A549 (cell line): ENCODE measurements at regions not wholly inside any gene's neighbourhood (a gene's known extent, or its start where the extent isn't known, plus 50 kb on each side); places are given as distances from the start of the nearest gene placed in this dataset.

Experiments
- ATAC-seq, 2 experiments: fragments of 200-7000 bp in 1 of 2; fragments of >200 bp in 1 of 2; cut with Nextera tagmentation in 1 of 2; cut with Tn5 transposase in 1 of 2; 3 replicates each; pipeline versions ENCODE4 v1.8.0 to v1.9.1; 2018 to 2020; ENCODE audit warnings: mild to moderate bottlenecking in 1 of 2, moderate library complexity in 1 of 2
- CTCF ChIA-PET: fragments of 300-600 bp; sonication (Branson Sonifier 250); formaldehyde crosslinking; extraction: SDS; loops from one replicate; lab custom pipeline; 2021; ENCODE audit warnings: antibody characterized with exemption, inconsistent platforms; lab: Yijun Ruan, JAX
- POLR2A ChIA-PET: fragments of 350-600 bp; formaldehyde crosslinking; extraction: SDS; loops from one replicate; lab custom pipeline; 2021; ENCODE audit warnings: antibody characterized with exemption, inconsistent platforms; lab: Yijun Ruan, JAX
- DNase-seq, 2 experiments: peaks; one replicate each; pipeline versions ENCODE4 v3.0.0 to v3.0.0-alpha.2; 2011 to 2016; ENCODE audit warnings: low read depth in 1 of 2, low spot score in 1 of 2
- FAIRE-seq: peaks from 2 replicates; lab custom pipeline; 2011; peaks lifted over from hg19 to GRCh38; lab: Jason Lieb, UNC
- H3K27ac ChIP-seq, 2 experiments: fragments of >200 bp; sonication (Bioruptor Twin); formaldehyde crosslinking; 3 replicates each; pipeline ENCODE4 v1.5.1; 2016 to 2017
- H3K4me1 ChIP-seq: fragments of >200 bp; sonication (Bioruptor Twin); formaldehyde crosslinking; 3 replicates; pipeline ENCODE4 v1.6.1; 2016
- H3K4me2 ChIP-seq: fragments of >200 bp; sonication (Bioruptor Twin); formaldehyde crosslinking; 3 replicates; pipeline ENCODE4 v1.6.1; 2016
- H3K4me3 ChIP-seq: fragments of >200 bp; sonication (Bioruptor Twin); formaldehyde crosslinking; 3 replicates; pipeline ENCODE4 v1.5.1; 2016
- H3K9me3 ChIP-seq: fragments of >200 bp; sonication (Bioruptor Twin); formaldehyde crosslinking; 3 replicates; pipeline ENCODE4 v1.6.1; 2016
- BCL3 ChIP-seq: fragments of >200 bp; sonication (Bioruptor Twin); formaldehyde crosslinking; IDR thresholded peaks from 3 replicates; pipeline ENCODE4 v1.6.1; 2016
- BHLHE40 ChIP-seq: IDR thresholded peaks from 2 replicates; pipeline ENCODE4 v1.6.1; 2012; ENCODE audit warnings: low read depth, low read length, inconsistent platforms
- CBX2 ChIP-seq: fragments of 200-600 bp; sonication (generic); IDR thresholded peaks from 2 replicates; pipeline ENCODE4 v1.6.1; 2016; ENCODE audit warnings: low read depth, mild to moderate bottlenecking, borderline replicate concordance
- CHD4 ChIP-seq: fragments of 200-600 bp; sonication (generic); IDR thresholded peaks from 2 replicates; pipeline ENCODE4 v1.6.1; 2016; ENCODE audit warnings: antibody characterized with exemption, mild to moderate bottlenecking, borderline replicate concordance
- E2F6 ChIP-seq: IDR thresholded peaks from 2 replicates; pipeline ENCODE4 v1.6.1; 2012; ENCODE audit warnings: low read depth, borderline replicate concordance
- EHF ChIP-seq: fragments of 250-450 bp; sonication (Bioruptor Pico); IDR thresholded peaks from 2 replicates; pipeline ENCODE4 v1.5.0; 2020; ENCODE audit warnings: mild to moderate bottlenecking
- ESRRA ChIP-seq: fragments of 150-350 bp; IDR thresholded peaks from 2 replicates; pipeline ENCODE4 v1.6.1; 2014; ENCODE audit warnings: mild to moderate bottlenecking, low read length, borderline replicate concordance
- FOSB ChIP-seq: fragments of 250-450 bp; sonication (Bioruptor Pico); IDR thresholded peaks from 2 replicates; pipeline ENCODE4 v1.5.0; 2020; ENCODE audit warnings: mild to moderate bottlenecking, moderate library complexity
- FOSL2 ChIP-seq, 2 experiments: fragments of 450-650 bp in 1 of 2; fragments of >200 bp in 1 of 2; sonication (Bioruptor Twin) in 1 of 2; formaldehyde crosslinking; IDR thresholded peaks; 2 replicates each; pipeline versions ENCODE4 v1.5.0 to v1.6.1; 2016 to 2020; ENCODE audit warnings: mild to moderate bottlenecking in 1 of 2, moderate library complexity in 1 of 2
- HDAC2 ChIP-seq: fragments of 200-600 bp; sonication (generic); IDR thresholded peaks from 2 replicates; pipeline ENCODE4 v1.6.1; 2016
- HEYL ChIP-seq: fragments of 250-450 bp; sonication (Bioruptor Pico); IDR thresholded peaks from 2 replicates; pipeline ENCODE4 v1.8.0; 2021; ENCODE audit warnings: mild to moderate bottlenecking, moderate library complexity
- HOXB13 ChIP-seq: fragments of 250-450 bp; sonication (Bioruptor Pico); IDR thresholded peaks from 2 replicates; pipeline ENCODE4 v1.5.0; 2020; ENCODE audit warnings: low read depth, mild to moderate bottlenecking, moderate library complexity
- HOXB5 ChIP-seq: fragments of 250-450 bp; sonication (Bioruptor Pico); IDR thresholded peaks from 2 replicates; pipeline ENCODE4 v1.5.0; 2020; ENCODE audit warnings: mild to moderate bottlenecking, moderate library complexity
- JUN ChIP-seq, 2 experiments: fragments of >200 bp; sonication (Bioruptor Twin); formaldehyde crosslinking; IDR thresholded peaks; 2 replicates in 1 of 2; 3 replicates in 1 of 2; pipeline ENCODE4 v1.6.1; 2016 to 2017
- JUNB ChIP-seq: fragments of >200 bp; sonication (Bioruptor Twin); formaldehyde crosslinking; IDR thresholded peaks from 2 replicates; pipeline ENCODE4 v1.6.1; 2016
- KDM1A ChIP-seq: fragments of 200-600 bp; sonication (generic); IDR thresholded peaks from 2 replicates; pipeline ENCODE4 v1.6.1; 2016; ENCODE audit warnings: low read depth, mild to moderate bottlenecking
- KDM5A ChIP-seq: fragments of 200-600 bp; sonication (generic); IDR thresholded peaks from 2 replicates; pipeline ENCODE4 v1.6.1; 2016; ENCODE audit warnings: antibody characterized with exemption, mild to moderate bottlenecking
- MAX ChIP-seq: IDR thresholded peaks from 2 replicates; pipeline ENCODE4 v1.6.1; 2012
- MAZ ChIP-seq: fragments of 150-350 bp; IDR thresholded peaks from 2 replicates; pipeline ENCODE4 v1.6.1; 2014; ENCODE audit warnings: antibody characterized with exemption, low read depth, low read length, borderline replicate concordance
- MYC ChIP-seq: IDR thresholded peaks from 2 replicates; pipeline ENCODE4 v1.6.1; 2012; ENCODE audit warnings: mild to moderate bottlenecking, inconsistent platforms, low read length, improper control_type of control experiment, borderline replicate concordance
- NFE2L2 ChIP-seq: fragments of 150-350 bp; conservative IDR thresholded peaks from 2 replicates; pipeline ENCODE4 v1.6.1; 2014; ENCODE audit warnings: low read length
- NPAS2 ChIP-seq: fragments of 250-450 bp; sonication (Bioruptor Pico); IDR thresholded peaks from 2 replicates; pipeline ENCODE4 v1.8.0; 2022; ENCODE audit warnings: mild to moderate bottlenecking, moderate library complexity, borderline replicate concordance
- RARB ChIP-seq: fragments of 250-450 bp; sonication (Bioruptor Pico); IDR thresholded peaks from 2 replicates; pipeline ENCODE4 v1.8.0; 2021; ENCODE audit warnings: mild to moderate bottlenecking, moderate library complexity
- REST ChIP-seq: fragments of 200-600 bp; sonication (generic); IDR thresholded peaks from 2 replicates; pipeline ENCODE4 v1.6.1; 2016; ENCODE audit warnings: antibody characterized with exemption, mild to moderate bottlenecking, moderate library complexity
- ZFP36 ChIP-seq: fragments of 450-650 bp; IDR thresholded peaks from 2 replicates; pipeline ENCODE4 v1.6.1; 2014; ENCODE audit warnings: borderline replicate concordance; ENCODE audit not compliant: partially characterized antibody
- WGBS: methylation state at CpG from one replicate; pipeline ENCODE4 v1.1.6; 2017; ENCODE audit errors: missing lambda C conversion rate; 5-methylcytosine and 5-hydroxymethylcytosine counted together
- TF ChIP-seq, protein P1 (sequence below): fragments of 250-450 bp; sonication (Bioruptor Pico); IDR thresholded peaks from 2 replicates; pipeline ENCODE4 v1.5.0; 2021; ENCODE audit warnings: mild to moderate bottlenecking, moderate library complexity, borderline replicate concordance
- TF ChIP-seq, protein P2 (sequence below): fragments of >200 bp; sonication (Bioruptor Twin); formaldehyde crosslinking; IDR thresholded peaks from 3 replicates; pipeline ENCODE4 v1.5.1; 2016

DNA sequence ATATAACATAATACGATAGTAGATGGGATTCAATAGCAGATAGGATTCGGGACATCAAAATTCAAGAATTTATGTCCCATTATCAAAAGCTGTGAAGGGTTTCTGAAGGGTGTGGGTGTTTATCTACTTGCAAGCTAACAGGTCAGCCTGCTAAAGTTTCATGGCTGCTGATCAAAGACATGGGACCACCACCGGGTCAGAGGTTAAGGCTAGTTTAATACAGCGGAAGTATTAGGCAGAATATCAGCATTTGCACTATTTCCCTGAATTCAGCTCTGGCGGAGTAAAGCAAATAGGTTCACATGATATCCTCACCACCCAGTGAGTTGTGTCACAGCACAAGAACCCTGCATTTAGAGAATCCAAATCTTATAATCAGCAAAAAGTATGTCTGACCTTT lies 82.5 kb downstream of the DSEL start:
- TF ChIP-seq BHLHE40 = no peak
- TF ChIP-seq, protein P1, sequence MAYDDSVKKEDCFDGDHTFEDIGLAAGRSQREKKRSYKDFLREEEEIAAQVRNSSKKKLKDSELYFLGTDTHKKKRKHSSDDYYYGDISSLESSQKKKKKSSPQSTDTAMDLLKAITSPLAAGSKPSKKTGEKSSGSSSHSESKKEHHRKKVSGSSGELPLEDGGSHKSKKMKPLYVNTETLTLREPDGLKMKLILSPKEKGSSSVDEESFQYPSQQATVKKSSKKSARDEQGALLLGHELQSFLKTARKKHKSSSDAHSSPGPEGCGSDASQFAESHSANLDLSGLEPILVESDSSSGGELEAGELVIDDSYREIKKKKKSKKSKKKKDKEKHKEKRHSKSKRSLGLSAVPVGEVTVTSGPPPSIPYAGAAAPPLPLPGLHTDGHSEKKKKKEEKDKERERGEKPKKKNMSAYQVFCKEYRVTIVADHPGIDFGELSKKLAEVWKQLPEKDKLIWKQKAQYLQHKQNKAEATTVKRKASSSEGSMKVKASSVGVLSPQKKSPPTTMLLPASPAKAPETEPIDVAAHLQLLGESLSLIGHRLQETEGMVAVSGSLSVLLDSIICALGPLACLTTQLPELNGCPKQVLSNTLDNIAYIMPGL (CRISPR knock-in tag) = no peak
- TF ChIP-seq ESRRA = no peak
- no peak for TF ChIP-seq HOXB13 (CRISPR knock-in tag)
- no peak for TF ChIP-seq HDAC2
- TF ChIP-seq, protein P2, sequence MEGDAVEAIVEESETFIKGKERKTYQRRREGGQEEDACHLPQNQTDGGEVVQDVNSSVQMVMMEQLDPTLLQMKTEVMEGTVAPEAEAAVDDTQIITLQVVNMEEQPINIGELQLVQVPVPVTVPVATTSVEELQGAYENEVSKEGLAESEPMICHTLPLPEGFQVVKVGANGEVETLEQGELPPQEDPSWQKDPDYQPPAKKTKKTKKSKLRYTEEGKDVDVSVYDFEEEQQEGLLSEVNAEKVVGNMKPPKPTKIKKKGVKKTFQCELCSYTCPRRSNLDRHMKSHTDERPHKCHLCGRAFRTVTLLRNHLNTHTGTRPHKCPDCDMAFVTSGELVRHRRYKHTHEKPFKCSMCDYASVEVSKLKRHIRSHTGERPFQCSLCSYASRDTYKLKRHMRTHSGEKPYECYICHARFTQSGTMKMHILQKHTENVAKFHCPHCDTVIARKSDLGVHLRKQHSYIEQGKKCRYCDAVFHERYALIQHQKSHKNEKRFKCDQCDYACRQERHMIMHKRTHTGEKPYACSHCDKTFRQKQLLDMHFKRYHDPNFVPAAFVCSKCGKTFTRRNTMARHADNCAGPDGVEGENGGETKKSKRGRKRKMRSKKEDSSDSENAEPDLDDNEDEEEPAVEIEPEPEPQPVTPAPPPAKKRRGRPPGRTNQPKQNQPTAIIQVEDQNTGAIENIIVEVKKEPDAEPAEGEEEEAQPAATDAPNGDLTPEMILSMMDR = no peak
- TF ChIP-seq CBX2 = no peak
- no peak for TF ChIP-seq NFE2L2
- TF ChIP-seq RARB (CRISPR knock-in tag) = no peak
- TF ChIP-seq ZFP36 = no peak
- no peak for TF ChIP-seq JUN (IDR thresholded peaks at IDR 0.05)
- TF ChIP-seq MAX = no peak
- TF ChIP-seq HOXB5 (CRISPR knock-in tag) = no peak
- TF ChIP-seq BCL3 = no peak
- no peak for TF ChIP-seq JUNB
- no peak for TF ChIP-seq KDM5A
- no peak for FAIRE-seq

GRCh38 chr18:67432806-67433205 lies 83.7 kb downstream of the DSEL start:
- Histone ChIP-seq H3K27ac (no peak overlapping the region), H3K4me3 (no peak overlapping the region), H3K4me2 (no peak overlapping the region), H3K4me1 (0 out of 3 replicates have a peak, but pooled peaks cover 3% of the 10 kb centered on the region)
- ATAC-seq = no peak
- POLR2A ChIA-PET = no interaction called here
- no peak for FAIRE-seq
- 39% methylated on average over 4 of the region's 4 CpGs for WGBS
- no peak for TF ChIP-seq MAX
- no peak for TF ChIP-seq HDAC2
- TF ChIP-seq CBX2 = no peak
- TF ChIP-seq NPAS2 (CRISPR knock-in tag) = no peak
- no peak for TF ChIP-seq JUN (IDR thresholded peaks at IDR 0.05)
- no peak for TF ChIP-seq RARB (CRISPR knock-in tag)
- no peak for TF ChIP-seq HEYL
- TF ChIP-seq HOXB5 (CRISPR knock-in tag) = no peak
- TF ChIP-seq CHD4 = no peak
- no peak for TF ChIP-seq FOSL2 (IDR thresholded peaks at IDR 0.05)
- TF ChIP-seq FOSL2 (CRISPR knock-in tag; IDR thresholded peaks at IDR 0.05) = no peak
- TF ChIP-seq KDM1A = no peak
- no peak for TF ChIP-seq MAZ
- TF ChIP-seq E2F6 = no peak
- no peak for TF ChIP-seq REST
- TF ChIP-seq EHF (CRISPR knock-in tag) = no peak
- TF ChIP-seq FOSB = no peak
- no peak for TF ChIP-seq MYC
- TF ChIP-seq, all 56 proteins: peak for 0
- DNase-seq = no peak
- CTCF ChIA-PET = no interaction called here
- H3K9me3 ChIP-seq = no peaks in the 10 kb centered on the region

More for the DNA sequence above, 82.5 kb downstream of the DSEL start:
- DNase-seq (no peak), ATAC-seq (no peak)
- Histone ChIP-seq H3K4me2 (no peak overlapping the region), H3K4me1 (0 out of 3 replicates have a peak, but pooled peaks cover 1% of the 10 kb centered on the region), H3K4me3 (no peak overlapping the region), H3K27ac (no peak overlapping the region), H3K9me3 (no peaks in the 10 kb centered on the region)
- WGBS = 67% methylated on average over 5 of the region's 5 CpGs
- ChIA-PET CTCF (no interaction called here), POLR2A (no interaction called here)
